PFSK-1 (cell line): ENCODE measurements at regions not wholly inside any gene's neighbourhood (a gene's known extent, or its start where the extent isn't known, plus 50 kb on each side); places are given as distances from the start of the nearest gene placed in this dataset.

Experiments
- FOXP2 ChIP-seq: optimal IDR thresholded peaks from 2 replicates; pipeline ENCODE3; 2011; ENCODE audit warnings: borderline replicate concordance, control low read depth, inconsistent platforms; ENCODE audit not compliant: insufficient read depth; ENCODE audit errors: extremely low read length, extremely low read depth
- POLR2AphosphoS5 ChIP-seq: IDR thresholded peaks from 2 replicates; pipeline ENCODE4 v1.6.1; 2012; ENCODE audit warnings: low read depth, mild to moderate bottlenecking, control low read depth, low read length, moderate library complexity
- REST ChIP-seq, 2 experiments: IDR thresholded peaks; 2 replicates each; pipeline versions ENCODE4 v1.6.1 to v1.8.0; 2011 to 2012; ENCODE audit warnings: low read depth in 2 of 2, low read length in 2 of 2, control low read depth in 1 of 2, inconsistent platforms in 1 of 2, mild to moderate bottlenecking in 1 of 2, moderate library complexity in 1 of 2; ENCODE audit not compliant: insufficient read depth in 1 of 2
- SIN3A ChIP-seq: IDR thresholded peaks from 2 replicates; pipeline ENCODE4 v1.6.1; 2012; ENCODE audit warnings: mild to moderate bottlenecking, low read length, moderate library complexity, borderline replicate concordance; ENCODE audit not compliant: insufficient read depth
- TAF1 ChIP-seq: IDR thresholded peaks from 2 replicates; pipeline ENCODE4 v1.6.1; 2012; ENCODE audit warnings: low read length, control low read depth, borderline replicate concordance; ENCODE audit not compliant: insufficient read depth

- TF ChIP-seq POLR2AphosphoS5: no peak
These were observed 223.2 kb upstream of the PCDH17 start for GRCh38 chr13:57408312-57408711.

- no peak for TF ChIP-seq REST (IDR thresholded peaks at IDR 0.05; ENCODE audit: insufficient read depth in 1 of 2, low read depth in 2 of 2, low read length in 2 of 2)
- TF ChIP-seq FOXP2: no peak
- no peak for TF ChIP-seq SIN3A
- TF ChIP-seq TAF1: no peak
- TF ChIP-seq POLR2AphosphoS5: no peak
These were observed 222.4 kb upstream of the PCDH17 start for GRCh38 chr13:57409121-57409520.

GRCh38 chr13:57409656-57410055 lies 221.9 kb upstream of the PCDH17 start:
- TF ChIP-seq REST (IDR thresholded peaks at IDR 0.05; ENCODE audit: insufficient read depth in 1 of 2, low read depth in 2 of 2, low read length in 2 of 2) (no peak), POLR2AphosphoS5 (no peak), FOXP2 (no peak), TAF1 (no peak), SIN3A (no peak)

GRCh38 chr13:57418067-57418677 lies 213.4 kb upstream of the PCDH17 start:
- TF ChIP-seq TAF1 (no peak), SIN3A (no peak), POLR2AphosphoS5 (no peak), FOXP2 (no peak), REST (IDR thresholded peaks at IDR 0.05; ENCODE audit: insufficient read depth in 1 of 2, low read depth in 2 of 2, low read length in 2 of 2) (no peak)

GRCh38 chr13:57424379-57424778 lies 207.2 kb upstream of the PCDH17 start:
- TF ChIP-seq FOXP2: no peak
- TF ChIP-seq REST (IDR thresholded peaks at IDR 0.05; ENCODE audit: insufficient read depth in 1 of 2, low read depth in 2 of 2, low read length in 2 of 2): no peak
- TF ChIP-seq TAF1: no peak
- no peak for TF ChIP-seq SIN3A
- TF ChIP-seq POLR2AphosphoS5: no peak
